ENCODE measurements at regions not wholly inside any gene's neighbourhood (a gene's known extent, or its start where the extent isn't known, plus 50 kb on each side); places are given as distances from the start of the nearest gene placed in this dataset.

- Histone ChIP-seq H3K27me3 (ENCODE audit: insufficient read depth, low read depth, low read length) (no peaks in the 10 kb centered on the region), H3K4me2 (ENCODE audit: low read length) (no peak overlapping the region), H2AFZ (ENCODE audit: low read depth, low read length) (no peak overlapping the region), H3K9me2 (ENCODE audit: insufficient read depth, low read length) (no peaks in the 10 kb centered on the region), H3F3A (ENCODE audit: insufficient read depth, low read length, poor library complexity, severe bottlenecking) (no peaks in the 10 kb centered on the region), H3K36me3 (ENCODE audit: insufficient read depth, low read length) (no peaks in the 10 kb centered on the region), H4K20me1 (ENCODE audit: insufficient read depth) (no peaks in the 10 kb centered on the region), H3K9me3 (ENCODE audit: low read length) (no peaks in the 10 kb centered on the region), H3K27ac (ENCODE audit: low read length) (no peak overlapping the region), H3K4me3 (ENCODE audit: low read length) (no peak overlapping the region), H3K79me2 (replicated peaks; ENCODE audit: insufficient read depth, low read length) (no peaks in the 10 kb centered on the region), H3K9ac (ENCODE audit: low read length) (no peak overlapping the region)
- TF ChIP-seq POLR2AphosphoS5 (IDR thresholded peaks at IDR 0.05) = no peak
These were observed 129.8 kb upstream of the CPM start for GRCh38 chr12:69062621-69063237.

GRCh38 chr12:69064734-69065443 lies 131.9 kb upstream of the CPM start:
- Histone ChIP-seq H3K4me3 (ENCODE audit: low read length) (no peak overlapping the region), H3K9me3 (ENCODE audit: low read length) (no peaks in the 10 kb centered on the region), H3F3A (ENCODE audit: insufficient read depth, low read length, poor library complexity, severe bottlenecking) (no peaks in the 10 kb centered on the region), H3K27me3 (ENCODE audit: insufficient read depth, low read depth, low read length) (no peaks in the 10 kb centered on the region), H3K9me2 (ENCODE audit: insufficient read depth, low read length) (no peaks in the 10 kb centered on the region), H3K9ac (ENCODE audit: low read length) (no peak overlapping the region), H3K79me2 (replicated peaks; ENCODE audit: insufficient read depth, low read length) (no peaks in the 10 kb centered on the region), H4K20me1 (ENCODE audit: insufficient read depth) (no peaks in the 10 kb centered on the region), H3K36me3 (ENCODE audit: insufficient read depth, low read length) (no peaks in the 10 kb centered on the region), H2AFZ (ENCODE audit: low read depth, low read length) (no peak overlapping the region), H3K4me2 (ENCODE audit: low read length) (no peak overlapping the region), H3K27ac (ENCODE audit: low read length) (no peak overlapping the region)
- TF ChIP-seq EP300 (conservative IDR thresholded peaks at IDR 0.05; ENCODE audit: poor library complexity, severe bottlenecking) = no peak
- no peak for TF ChIP-seq CTCF (IDR thresholded peaks at IDR 0.05; ENCODE audit: poor library complexity, severe bottlenecking)
- no peak for TF ChIP-seq REST (IDR thresholded peaks at IDR 0.05; ENCODE audit: borderline replicate concordance)
- no peak for TF ChIP-seq EZH2 (IDR thresholded peaks at IDR 0.05; ENCODE audit: borderline replicate concordance, insufficient read depth, low read length, poor library complexity, severe bottlenecking)
- no peak for TF ChIP-seq MXI1 (conservative IDR thresholded peaks at IDR 0.05; ENCODE audit: poor library complexity, severe bottlenecking)
- TF ChIP-seq SMC3 (conservative IDR thresholded peaks at IDR 0.05; ENCODE audit: poor library complexity) = no peak

GRCh38 chr12:69065775-69066174 lies 132.8 kb upstream of the CPM start:
- Histone ChIP-seq H3F3A (ENCODE audit: insufficient read depth, low read length, poor library complexity, severe bottlenecking) (no peaks in the 10 kb centered on the region), H3K27me3 (ENCODE audit: insufficient read depth, low read depth, low read length) (no peaks in the 10 kb centered on the region), H3K4me3 (ENCODE audit: low read length) (no peak overlapping the region), H3K9ac (ENCODE audit: low read length) (no peak overlapping the region), H3K9me3 (ENCODE audit: low read length) (no peaks in the 10 kb centered on the region), H3K79me2 (replicated peaks; ENCODE audit: insufficient read depth, low read length) (no peaks in the 10 kb centered on the region), H2AFZ (ENCODE audit: low read depth, low read length) (no peak overlapping the region), H3K36me3 (ENCODE audit: insufficient read depth, low read length) (no peaks in the 10 kb centered on the region), H4K20me1 (ENCODE audit: insufficient read depth) (no peaks in the 10 kb centered on the region), H3K27ac (ENCODE audit: low read length) (no peak overlapping the region), H3K4me2 (ENCODE audit: low read length) (no peak overlapping the region), H3K9me2 (ENCODE audit: insufficient read depth, low read length) (no peaks in the 10 kb centered on the region)
- TF ChIP-seq TAF1 (IDR thresholded peaks at IDR 0.05; ENCODE audit: low read depth) = no peak
- no peak for TF ChIP-seq SMC3 (conservative IDR thresholded peaks at IDR 0.05; ENCODE audit: poor library complexity)

Data from neural cell (in vitro differentiated cells).